ENCODE measurements at regions not wholly inside any gene's neighbourhood (a gene's known extent, or its start where the extent isn't known, plus 50 kb on each side); places are given as distances from the start of the nearest gene placed in this dataset.
"Not testable (repeated sequence)": the region's sequence is repeated elsewhere in the genome, so short reads cannot be mapped to it uniquely, and the experiment has no call there.

GRCh38 chr5:71821029-71821428, 102.0 kb downstream of the CARTPT start:
- no peak for DNase-seq (ENCODE audit: low read depth in 3 of 3)

GRCh38 chr5:71822065-71822464, 103.0 kb downstream of the CARTPT start:
- not testable (repeated sequence) for DNase-seq (ENCODE audit: low read depth in 3 of 3)

- DNase-seq (ENCODE audit: low read depth in 3 of 3), result no peak
Observed at GRCh38 chr5:71825992-71826391, 106.9 kb downstream of the CARTPT start.

- DNase-seq (ENCODE audit: low read depth in 3 of 3), result no peak
Observed at GRCh38 chr5:71828291-71829040, 109.4 kb downstream of the CARTPT start.

GRCh38 chr5:71829206-71829605, 110.1 kb downstream of the CARTPT start:
- no peak for DNase-seq (ENCODE audit: low read depth in 3 of 3)

- DNase-seq (ENCODE audit: low read depth in 3 of 3), result no peak
Observed at GRCh38 chr5:71830681-71831539, 111.8 kb downstream of the CARTPT start.

GRCh38 chr5:71832812-71833715, 114.0 kb downstream of the CARTPT start:
- no peak for DNase-seq (ENCODE audit: low read depth in 3 of 3)

- no peak for DNase-seq (ENCODE audit: low read depth in 3 of 3)
Observed at GRCh38 chr5:71834601-71835000, 115.5 kb downstream of the CARTPT start.

GRCh38 chr5:71836084-71836483, 117.0 kb downstream of the CARTPT start:
- DNase-seq (ENCODE audit: low read depth in 3 of 3), result no peak

- DNase-seq (ENCODE audit: low read depth in 3 of 3), result no peak
Observed at GRCh38 chr5:71836559-71837112, 117.6 kb downstream of the CARTPT start.

- DNase-seq (ENCODE audit: low read depth in 3 of 3), result no peak
Observed at GRCh38 chr5:71838286-71838685, 119.2 kb downstream of the CARTPT start.

- no peak for DNase-seq (ENCODE audit: low read depth in 3 of 3)
Observed at GRCh38 chr5:71839096-71839884, 120.2 kb downstream of the CARTPT start.

- no peak for DNase-seq (ENCODE audit: low read depth in 3 of 3)
Observed at GRCh38 chr5:71841107-71841506, 122.0 kb downstream of the CARTPT start.

GRCh38 chr5:71843111-71843510, 124.0 kb downstream of the CARTPT start:
- no peak for DNase-seq (ENCODE audit: low read depth in 3 of 3)

GRCh38 chr5:71844862-71845261, 125.8 kb downstream of the CARTPT start:
- DNase-seq (ENCODE audit: low read depth in 3 of 3), result no peak

GRCh38 chr5:71859515-71859914, 140.4 kb downstream of the CARTPT start:
- DNase-seq (ENCODE audit: low read depth in 3 of 3), result no peak

- DNase-seq (ENCODE audit: low read depth in 3 of 3), result no peak
Observed at GRCh38 chr5:71860048-71860447, 141.0 kb downstream of the CARTPT start.

- no peak for DNase-seq (ENCODE audit: low read depth in 3 of 3)
Observed at GRCh38 chr5:71861682-71862081, 142.6 kb downstream of the CARTPT start.

- DNase-seq (ENCODE audit: low read depth in 3 of 3), result no peak
Observed at GRCh38 chr5:71862087-71862486, 143.0 kb downstream of the CARTPT start.

GRCh38 chr5:71862507-71863060, 143.5 kb downstream of the CARTPT start:
- no peak for DNase-seq (ENCODE audit: low read depth in 3 of 3)

All from stimulated activated CD4-positive, alpha-beta T cell treated with anti-CD3 and anti-CD28 coated beads, TNF-alpha, amount 100 ng/mL, for 24 hours (primary cell).